ENCODE measurements at regions not wholly inside any gene's neighbourhood (a gene's known extent, or its start where the extent isn't known, plus 50 kb on each side); places are given as distances from the start of the nearest gene placed in this dataset.
A peak's percentile ranks its signal among the peaks of the same experiment; 100 is the strongest.

- in situ Hi-C loops (cut with HindIII; ENCODE audit: low pct_unique_long_range_greater_than_20kb, low sequenced_read_pairs) = no loop called here
- no peak for DNase-seq (ENCODE audit: low read depth, low spot score)
Measured at GRCh38 chr22:48981371-48982061, 846.2 kb downstream of the BRD1 start.

- in situ Hi-C loops (cut with HindIII; ENCODE audit: low pct_unique_long_range_greater_than_20kb, low sequenced_read_pairs) = no loop called here
- no peak for DNase-seq (ENCODE audit: low read depth, low spot score)
Measured at GRCh38 chr22:48980918-48981317, 846.8 kb downstream of the BRD1 start.

DNA sequence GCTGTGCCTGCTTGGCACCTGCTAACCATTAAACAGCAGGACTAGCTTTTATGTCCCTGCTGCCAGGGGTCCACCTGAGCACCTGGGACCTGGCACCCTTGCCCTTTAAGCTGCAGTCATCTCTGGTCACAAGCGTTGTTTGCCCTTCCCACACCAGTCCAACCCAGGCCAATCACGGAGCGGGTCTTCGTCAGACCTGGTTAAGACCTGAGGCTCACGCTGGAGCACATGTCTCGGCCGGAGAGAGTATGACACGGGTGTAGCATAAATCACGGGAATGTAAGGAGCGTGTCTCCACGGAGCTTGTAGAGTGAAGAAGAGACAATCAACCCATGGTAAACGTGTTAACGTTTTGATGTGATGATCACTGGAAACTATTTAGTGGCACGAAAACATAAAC lies 847.3 kb downstream of the BRD1 start:
- in situ Hi-C loops (cut with HindIII; ENCODE audit: low pct_unique_long_range_greater_than_20kb, low sequenced_read_pairs) = no loop called here
- no peak for DNase-seq (ENCODE audit: low read depth, low spot score)

- in situ Hi-C loops (cut with HindIII; ENCODE audit: low pct_unique_long_range_greater_than_20kb, low sequenced_read_pairs) = no loop called here
- peak; percentile 58 for DNase-seq (ENCODE audit: low read depth, low spot score)
Measured at GRCh38 chr22:48979482-48979881, 848.2 kb downstream of the BRD1 start.

DNA sequence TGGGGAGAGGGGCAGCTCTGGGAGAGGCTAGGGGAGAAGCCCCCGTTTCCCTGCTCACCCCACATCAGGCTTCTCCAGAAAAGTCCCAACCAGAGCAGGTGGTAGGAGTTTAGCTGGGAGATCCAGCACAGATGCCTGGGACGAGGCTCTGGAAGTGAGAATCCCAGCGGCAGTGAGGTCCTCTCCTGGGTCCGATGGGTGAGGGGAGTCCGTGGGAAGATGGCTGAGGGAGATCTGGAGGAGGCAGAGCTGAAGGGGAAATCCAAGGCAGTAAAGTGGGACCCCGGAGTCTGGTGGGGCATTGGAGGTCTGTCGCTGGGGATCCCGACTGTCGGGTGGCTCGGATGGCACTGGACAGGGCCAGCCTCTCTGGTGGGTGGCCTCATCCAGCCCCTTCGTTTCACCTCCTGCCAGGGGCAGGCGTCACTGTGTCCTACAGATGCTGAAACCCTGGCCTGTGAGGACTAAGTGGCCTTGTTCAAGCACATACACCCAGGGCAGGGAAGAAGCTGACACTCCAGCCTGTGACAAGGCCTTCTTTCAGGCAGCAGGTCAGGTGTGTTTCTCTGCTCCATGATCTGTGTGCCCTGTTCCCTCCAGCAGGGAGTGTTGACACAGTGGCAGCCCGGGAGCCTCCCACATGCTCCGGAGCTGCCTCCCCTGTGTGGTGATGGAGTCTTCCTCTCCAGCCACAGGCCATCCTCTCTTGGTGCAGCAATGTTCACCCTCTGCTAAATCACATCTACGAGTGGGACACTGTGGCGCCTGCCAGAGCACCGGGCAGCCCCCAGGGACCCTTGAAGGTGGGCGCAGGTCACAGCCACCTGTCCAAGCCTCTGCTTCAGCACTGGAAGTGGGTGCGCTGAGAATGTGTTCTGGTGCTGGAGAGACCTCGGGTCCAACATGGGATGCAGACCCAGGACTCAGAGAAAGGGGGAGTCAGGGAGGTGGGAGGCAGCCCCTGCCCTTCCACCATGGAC lies 850.8 kb downstream of the BRD1 start:
- DNase-seq (ENCODE audit: low read depth, low spot score) = no peak
- in situ Hi-C loops (cut with HindIII; ENCODE audit: low pct_unique_long_range_greater_than_20kb, low sequenced_read_pairs) = no loop called here

DNA sequence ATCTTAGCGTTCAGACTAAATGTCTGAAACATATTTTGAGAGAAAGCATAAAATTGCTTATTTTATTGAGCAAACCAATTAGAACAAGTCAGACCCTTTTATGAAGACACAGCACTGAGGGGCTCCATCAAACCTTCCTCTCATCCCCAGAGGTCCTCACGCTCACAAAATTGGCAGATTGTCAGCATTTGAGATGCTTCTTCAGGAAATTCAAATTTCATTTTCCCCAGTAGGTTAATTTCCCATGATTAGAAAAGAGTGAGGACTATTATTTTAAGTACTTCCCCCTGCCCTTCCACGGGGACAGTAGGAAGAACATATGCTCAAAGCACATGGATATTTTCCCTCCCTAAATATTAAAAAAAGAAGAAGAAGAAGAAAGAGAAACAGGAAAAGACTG lies 851.8 kb downstream of the BRD1 start:
- no peak for DNase-seq (ENCODE audit: low read depth, low spot score)
- in situ Hi-C loops (cut with HindIII; ENCODE audit: low pct_unique_long_range_greater_than_20kb, low sequenced_read_pairs) = no loop called here

DNA sequence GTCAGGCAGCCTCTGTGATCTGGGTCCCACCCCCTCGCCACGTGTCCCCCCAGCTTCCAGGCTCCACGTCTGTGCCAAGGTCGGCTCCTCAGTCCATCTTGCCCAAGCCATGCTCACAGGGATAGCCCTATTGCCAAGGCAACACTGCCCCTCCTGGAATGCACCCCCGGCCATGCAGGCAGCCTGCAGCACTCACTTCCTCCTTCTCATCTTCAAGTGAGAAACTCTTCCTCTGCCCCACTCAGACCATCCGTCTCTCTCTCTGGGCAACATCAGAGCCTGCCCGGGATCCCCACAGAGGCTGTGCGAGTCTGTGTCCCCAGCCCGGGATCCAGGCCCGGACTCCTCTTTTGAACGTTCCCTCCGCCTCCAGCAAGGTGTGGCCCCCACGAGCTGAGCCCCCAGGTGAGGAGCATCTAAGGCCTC lies 852.3 kb downstream of the BRD1 start:
- no peak for DNase-seq (ENCODE audit: low read depth, low spot score)
- in situ Hi-C loops (cut with HindIII; ENCODE audit: low pct_unique_long_range_greater_than_20kb, low sequenced_read_pairs) = no loop called here

- in situ Hi-C loops (cut with HindIII; ENCODE audit: low pct_unique_long_range_greater_than_20kb, low sequenced_read_pairs) = no loop called here
Measured at GRCh38 chr22:48974443-48975315, 853.0 kb downstream of the BRD1 start.

DNA sequence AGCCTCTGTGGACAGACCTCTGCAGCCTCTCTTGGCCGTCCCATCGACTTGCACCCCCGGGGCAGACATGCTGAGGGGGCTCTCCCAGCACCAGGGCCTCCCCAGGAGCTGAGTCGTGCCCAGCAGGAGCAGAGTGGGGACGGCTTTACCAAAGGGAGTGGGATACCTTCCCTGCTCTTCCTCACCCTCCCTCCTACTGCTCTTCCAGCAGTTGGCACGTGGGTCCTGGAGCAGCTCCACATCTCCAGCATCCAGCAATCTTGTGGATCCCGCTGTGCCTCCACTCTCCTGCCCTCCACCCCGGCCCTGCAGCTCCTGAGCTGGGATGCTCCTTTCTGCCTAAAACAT lies 854.0 kb downstream of the BRD1 start:
- in situ Hi-C loops (cut with HindIII; ENCODE audit: low pct_unique_long_range_greater_than_20kb, low sequenced_read_pairs) = no loop called here
- no peak for DNase-seq (ENCODE audit: low read depth, low spot score)

More at GRCh38 chr22:48974443-48975315, 853.0 kb downstream of the BRD1 start:
- no peak for DNase-seq (ENCODE audit: low read depth, low spot score)

DNA sequence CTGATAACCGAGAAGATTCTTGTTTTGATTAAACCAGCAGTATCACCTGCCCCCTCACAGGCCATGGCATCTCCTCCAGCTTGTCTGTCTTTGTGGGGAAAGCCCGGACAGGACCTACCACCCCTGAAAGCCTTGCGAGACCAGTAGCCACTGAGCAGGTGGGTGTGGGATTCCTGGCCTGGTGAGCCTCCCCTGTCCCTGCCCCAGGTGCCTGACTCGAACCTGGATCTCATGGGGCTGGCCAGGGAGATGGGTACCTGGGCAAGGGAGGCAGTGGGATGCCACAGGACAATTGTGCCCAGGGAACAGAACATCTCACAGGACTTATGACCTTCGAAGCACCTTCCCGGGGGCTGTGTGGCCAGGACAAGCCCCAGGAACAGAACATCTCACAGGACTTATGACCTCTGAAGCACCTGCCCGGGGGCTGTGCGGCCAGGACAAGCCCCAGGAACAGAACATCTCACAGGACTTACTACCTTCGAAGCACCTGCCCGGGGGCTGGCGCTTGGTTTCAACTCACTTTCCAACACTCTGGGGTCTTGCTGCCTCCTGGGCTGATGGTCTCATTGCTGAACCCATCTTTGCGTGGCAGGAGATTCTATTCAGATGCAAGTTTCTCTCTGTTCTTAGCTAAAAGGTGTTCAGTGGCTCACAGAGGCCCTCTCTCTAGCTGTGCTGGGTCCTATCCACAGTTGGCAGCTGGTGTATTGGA lies 854.5 kb downstream of the BRD1 start:
- in situ Hi-C loops (cut with HindIII; ENCODE audit: low pct_unique_long_range_greater_than_20kb, low sequenced_read_pairs) = no loop called here
- DNase-seq (ENCODE audit: low read depth, low spot score) = no peak

DNA sequence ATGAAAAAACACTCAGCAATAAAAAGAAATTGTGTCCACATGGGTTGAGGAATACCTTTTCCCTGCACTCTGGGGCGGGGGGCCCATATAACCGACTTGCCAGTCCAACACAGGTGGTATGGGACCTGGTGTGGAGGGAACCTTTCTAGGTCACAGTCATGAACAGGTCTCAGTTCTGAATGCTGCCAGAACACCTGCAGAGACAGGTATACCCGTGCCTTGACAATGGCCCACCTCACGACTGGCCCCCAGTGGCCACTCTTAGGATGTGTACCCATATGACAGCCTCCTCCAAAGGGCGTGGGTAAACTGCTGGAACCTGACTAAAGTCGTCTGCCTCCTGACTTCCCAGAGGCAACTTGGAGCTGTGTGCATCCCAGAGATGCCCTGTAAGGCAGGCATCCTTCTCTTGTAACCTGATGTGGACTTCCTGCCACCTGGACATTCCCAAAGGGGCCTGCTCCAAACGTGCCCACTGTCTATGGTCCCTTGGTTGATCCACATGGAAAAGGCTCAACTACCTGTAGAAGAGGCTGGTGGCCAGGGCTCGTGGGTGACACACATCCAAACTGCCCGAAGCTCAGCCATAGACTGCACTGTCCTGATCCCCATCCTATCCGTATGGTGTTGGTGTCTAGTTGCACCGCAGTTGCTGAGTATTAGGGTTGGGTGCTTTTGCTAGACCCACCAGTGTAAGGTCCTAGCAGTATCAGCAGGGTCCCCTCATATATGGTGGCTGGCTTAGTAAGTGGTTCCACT lies 859.3 kb downstream of the BRD1 start:
- in situ Hi-C loops (cut with HindIII; ENCODE audit: low pct_unique_long_range_greater_than_20kb, low sequenced_read_pairs) = no loop called here
- peak; percentile 46 for DNase-seq (ENCODE audit: low read depth, low spot score)

DNA sequence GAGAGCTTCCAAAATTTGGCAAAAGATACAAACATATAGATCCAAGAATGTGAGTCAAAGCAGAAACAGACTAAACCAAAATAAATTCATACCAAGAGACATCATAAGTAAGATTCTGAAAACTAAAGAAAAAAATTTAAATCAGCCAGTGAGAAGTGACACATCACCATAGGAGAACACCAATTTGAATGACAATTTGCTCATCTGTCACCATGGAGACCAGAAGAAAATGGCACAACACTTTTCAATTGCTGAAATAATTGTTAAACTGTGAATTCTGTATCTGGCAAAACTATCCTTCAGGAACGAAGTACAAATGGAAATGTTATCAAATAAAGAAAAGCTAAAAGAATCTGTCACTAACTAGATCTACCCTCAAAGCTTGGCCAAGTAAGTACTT lies 864.3 kb downstream of the BRD1 start:
- in situ Hi-C loops (cut with HindIII; ENCODE audit: low pct_unique_long_range_greater_than_20kb, low sequenced_read_pairs) = no loop called here
- DNase-seq (ENCODE audit: low read depth, low spot score) = no peak

DNA sequence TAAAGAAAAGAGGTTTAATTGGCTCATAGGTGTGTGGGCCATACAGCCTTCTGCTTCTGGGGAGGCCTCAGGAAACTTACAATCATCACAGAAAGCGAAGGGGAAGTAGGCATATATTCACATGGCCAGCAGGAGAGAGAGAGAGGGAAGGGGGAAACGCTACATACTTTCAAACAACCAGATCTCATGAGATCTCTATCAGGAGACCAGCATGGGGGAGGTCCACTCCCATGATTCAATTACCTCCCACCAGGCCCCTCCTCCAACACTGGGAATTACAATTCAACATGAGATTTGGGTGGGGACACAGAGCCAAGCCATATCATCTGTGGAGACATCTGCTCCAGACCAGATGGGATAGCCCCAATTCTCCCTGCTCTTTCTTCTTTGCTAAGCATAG lies 866.0 kb downstream of the BRD1 start:
- DNase-seq (ENCODE audit: low read depth, low spot score) = no peak
- in situ Hi-C loops (cut with HindIII; ENCODE audit: low pct_unique_long_range_greater_than_20kb, low sequenced_read_pairs) = no loop called here

- in situ Hi-C loops (cut with HindIII; ENCODE audit: low pct_unique_long_range_greater_than_20kb, low sequenced_read_pairs) = no loop called here
- no peak for DNase-seq (ENCODE audit: low read depth, low spot score)
Measured at GRCh38 chr22:48960980-48961660, 866.6 kb downstream of the BRD1 start.

- DNase-seq (ENCODE audit: low read depth, low spot score) = no peak
- in situ Hi-C loops (cut with HindIII; ENCODE audit: low pct_unique_long_range_greater_than_20kb, low sequenced_read_pairs) = no loop called here
Measured at GRCh38 chr22:48960576-48960975, 867.1 kb downstream of the BRD1 start.

- no peak for DNase-seq (ENCODE audit: low read depth, low spot score)
- in situ Hi-C loops (cut with HindIII; ENCODE audit: low pct_unique_long_range_greater_than_20kb, low sequenced_read_pairs) = no loop called here
Measured at GRCh38 chr22:48959496-48959895, 868.2 kb downstream of the BRD1 start.

Measured in SK-MEL-5 (cell line).